Endothelial cell of hepatic sinusoid (primary cell): ENCODE measurements at regions not wholly inside any gene's neighbourhood (a gene's known extent, or its start where the extent isn't known, plus 50 kb on each side); places are given as distances from the start of the nearest gene placed in this dataset.
"Not testable (repeated sequence)": the region's sequence is repeated elsewhere in the genome, so short reads cannot be mapped to it uniquely, and the experiment has no call there.

ENCODE experiments used
- in situ Hi-C: cut with HindIII; loops from 2 replicates; pipeline ENCODE4 v1.10.0; 2017; ENCODE audit warnings: low sequenced_read_pairs

DNA sequence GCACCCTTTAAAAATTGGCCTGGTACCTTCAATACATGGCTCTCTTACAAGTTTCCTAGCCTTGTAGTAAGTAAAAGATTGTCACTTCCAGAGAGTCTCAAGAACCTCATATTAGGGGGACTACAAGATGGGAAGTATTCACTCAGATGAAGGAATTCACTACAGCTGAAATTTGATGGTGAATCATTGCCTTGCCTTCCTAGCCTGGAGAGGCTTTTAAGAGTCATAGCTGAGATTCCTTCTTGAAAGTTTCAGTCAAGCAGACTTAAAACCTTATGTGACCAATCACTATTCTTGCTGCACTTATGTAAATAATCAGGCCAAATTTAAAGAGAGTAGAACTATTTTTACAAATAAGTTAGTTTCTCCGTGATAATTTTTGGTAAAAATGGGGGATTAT, 451.6 kb downstream of the TRHDE start:
- in situ Hi-C loops, result no loop called here

DNA sequence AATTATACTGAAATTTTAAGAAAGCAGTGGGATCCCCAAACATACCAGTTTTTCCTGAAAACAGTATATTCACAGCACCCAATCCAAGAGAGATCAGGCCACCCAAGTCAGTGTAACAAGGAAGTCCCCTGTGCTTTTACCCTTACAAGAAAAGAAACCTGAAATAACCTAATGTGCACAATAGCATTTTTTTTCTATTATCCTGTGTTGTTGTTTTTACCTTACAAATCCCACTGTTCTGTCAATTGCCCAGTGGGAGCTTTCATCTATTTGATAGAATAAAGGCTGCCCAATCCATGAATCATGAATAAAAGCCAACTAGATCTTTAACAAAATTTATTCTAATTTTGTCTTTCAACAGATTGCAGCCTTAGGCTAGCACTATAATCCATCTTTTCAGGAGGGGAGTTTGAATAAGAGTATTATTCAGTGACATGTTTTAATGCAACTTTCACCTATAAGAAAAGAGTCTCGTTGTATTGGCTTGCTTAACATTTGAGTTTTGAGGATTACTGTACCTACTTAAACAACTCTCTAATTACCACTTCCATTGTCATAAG, 457.4 kb downstream of the TRHDE start:
- in situ Hi-C loops, result no loop called here

DNA sequence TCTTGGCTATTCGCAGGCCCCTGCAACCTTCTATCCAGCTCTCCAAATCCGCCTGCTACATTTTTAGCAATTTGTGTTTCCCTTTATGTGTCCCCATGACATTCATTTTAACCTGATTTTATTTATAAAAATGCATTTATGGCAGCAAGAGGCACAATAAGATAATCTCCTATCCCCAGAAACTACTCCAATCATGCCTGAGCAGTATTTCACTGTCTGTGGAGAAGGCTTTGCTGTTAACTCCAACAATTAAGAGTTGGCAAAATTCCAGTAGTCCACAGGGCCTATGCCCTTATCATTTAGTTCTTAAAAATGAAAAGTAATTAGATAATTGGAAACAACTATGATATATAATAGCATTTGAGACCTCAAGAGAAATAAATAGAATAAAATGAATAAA, 462.4 kb downstream of the TRHDE start:
- in situ Hi-C loops, result no loop called here

DNA sequence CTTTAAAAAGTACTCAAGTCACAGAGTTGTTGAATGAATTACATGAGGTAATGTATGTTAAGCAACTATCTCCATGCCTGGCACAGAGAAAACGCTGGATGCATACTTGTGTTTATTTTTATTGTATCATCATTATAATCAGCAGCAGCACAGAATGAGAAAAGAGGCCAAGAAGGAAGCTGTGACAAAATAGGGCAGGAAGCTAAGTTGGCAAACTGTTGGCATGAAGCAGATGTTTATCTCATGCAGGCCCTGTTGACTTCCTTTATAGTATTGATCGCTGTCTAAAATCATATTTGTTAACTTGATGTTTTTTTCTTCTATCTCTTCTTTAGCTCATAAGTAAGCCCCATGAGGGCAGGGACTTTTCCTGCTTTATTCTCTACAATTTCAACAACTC, 466.6 kb downstream of the TRHDE start:
- in situ Hi-C loops, result no loop called here

DNA sequence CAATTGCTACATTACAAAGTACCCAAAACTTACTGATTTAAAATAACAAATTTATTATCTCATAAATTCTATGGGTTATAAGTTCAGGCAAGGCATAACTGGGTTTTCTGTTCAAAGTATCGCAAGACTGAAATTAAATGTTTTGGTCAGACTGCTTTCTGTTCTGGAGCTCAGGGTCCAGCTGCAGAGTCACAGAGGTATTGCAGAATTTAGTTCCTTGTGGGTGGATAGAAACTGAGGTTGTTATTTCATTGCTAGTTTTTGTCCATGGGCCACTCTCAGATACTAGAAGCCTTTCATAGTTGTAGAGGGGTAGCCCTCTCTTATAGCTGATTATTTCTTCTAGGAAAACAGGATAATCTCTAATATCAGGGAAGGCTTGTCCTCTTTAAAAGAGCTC, 467.9 kb downstream of the TRHDE start:
- in situ Hi-C loops, result no loop called here

DNA sequence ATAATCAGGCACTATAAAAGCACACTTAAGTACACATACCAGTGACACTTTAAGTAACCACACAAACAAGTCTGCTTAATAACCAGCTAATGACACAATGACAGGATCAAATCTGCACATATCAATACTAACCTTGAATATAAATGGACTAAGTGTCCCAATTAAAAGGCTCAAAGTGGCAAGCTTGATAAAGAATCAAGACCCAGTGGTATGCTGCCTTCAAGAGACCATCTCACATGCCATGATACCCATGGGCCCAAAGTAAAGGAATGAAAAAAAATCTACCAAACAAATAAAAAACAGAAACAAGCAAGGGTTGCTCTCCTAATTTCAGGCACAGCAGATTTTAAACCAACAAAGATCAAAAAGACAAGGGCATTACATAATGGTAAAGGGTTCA, 470.4 kb downstream of the TRHDE start:
- in situ Hi-C loops, result no loop called here

DNA sequence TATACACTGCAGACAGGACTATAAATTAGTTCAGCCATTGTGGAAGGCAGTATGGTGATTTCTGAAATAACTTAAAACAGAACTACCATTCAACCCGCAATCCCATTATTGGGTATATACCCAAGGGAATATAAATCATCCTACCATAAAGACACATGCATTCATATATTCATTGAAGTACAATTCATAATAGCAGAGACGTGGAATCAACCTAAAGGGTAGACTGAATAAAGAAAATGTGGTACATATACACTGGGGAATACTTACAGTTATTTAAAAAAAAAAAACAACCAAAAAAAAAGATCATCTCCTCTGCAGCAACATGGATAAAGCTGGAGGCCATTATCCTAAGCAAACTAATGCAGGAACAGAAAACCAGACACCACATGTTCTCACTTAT, 473.9 kb downstream of the TRHDE start:
- in situ Hi-C loops, result no loop called here

DNA sequence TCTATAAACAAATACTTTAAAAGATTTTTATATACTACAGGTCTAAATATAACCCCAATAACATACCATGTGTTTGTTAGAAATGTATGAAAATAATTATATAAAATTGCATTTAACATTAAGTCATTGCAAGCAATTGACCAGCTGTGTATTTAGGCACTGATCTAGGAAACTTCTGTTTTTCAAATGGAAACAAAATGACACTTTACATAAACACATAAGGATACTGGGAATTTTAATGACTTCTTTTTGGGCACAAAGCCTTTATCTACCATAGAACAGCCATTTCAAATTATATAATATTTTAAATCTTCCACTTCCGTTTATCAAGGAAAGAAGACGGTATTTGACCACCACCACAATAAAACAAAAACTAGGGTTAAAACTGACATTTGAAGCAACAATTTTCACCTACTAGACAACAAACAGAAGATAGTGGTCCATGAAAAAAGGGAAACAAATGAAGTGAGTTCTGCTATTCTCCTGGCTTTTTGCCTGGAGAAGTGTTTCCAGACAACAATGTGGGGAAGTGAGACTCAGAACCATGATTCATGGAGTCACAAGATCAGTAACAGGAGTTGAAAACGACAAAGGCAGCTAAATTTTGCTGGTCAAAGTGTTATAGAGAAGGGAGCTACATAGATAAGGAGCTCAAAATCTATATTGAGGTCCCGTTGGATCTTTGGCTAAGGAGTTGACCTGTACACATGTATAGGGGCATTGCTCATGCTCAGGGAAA, 475.1 kb downstream of the TRHDE start:
- in situ Hi-C loops, result no loop called here

DNA sequence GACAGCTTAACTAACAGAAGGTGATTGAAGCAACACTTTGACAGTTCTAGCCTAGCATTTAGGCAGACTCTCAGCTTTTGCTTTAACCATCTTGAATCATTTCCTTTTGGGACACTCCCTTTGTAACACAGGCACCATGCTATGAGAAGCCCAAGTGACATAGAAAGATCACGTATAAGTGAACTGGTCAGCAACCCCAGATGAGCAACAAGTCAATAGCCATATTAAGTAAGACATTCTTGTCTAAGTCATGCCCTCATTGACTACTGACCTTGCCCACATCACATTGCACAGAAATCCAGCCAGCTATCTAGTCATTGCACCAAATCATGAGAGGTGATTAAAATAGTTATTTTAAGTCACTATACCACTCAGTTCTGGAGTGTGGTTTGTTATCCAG, 476.8 kb downstream of the TRHDE start:
- in situ Hi-C loops, result no loop called here

DNA sequence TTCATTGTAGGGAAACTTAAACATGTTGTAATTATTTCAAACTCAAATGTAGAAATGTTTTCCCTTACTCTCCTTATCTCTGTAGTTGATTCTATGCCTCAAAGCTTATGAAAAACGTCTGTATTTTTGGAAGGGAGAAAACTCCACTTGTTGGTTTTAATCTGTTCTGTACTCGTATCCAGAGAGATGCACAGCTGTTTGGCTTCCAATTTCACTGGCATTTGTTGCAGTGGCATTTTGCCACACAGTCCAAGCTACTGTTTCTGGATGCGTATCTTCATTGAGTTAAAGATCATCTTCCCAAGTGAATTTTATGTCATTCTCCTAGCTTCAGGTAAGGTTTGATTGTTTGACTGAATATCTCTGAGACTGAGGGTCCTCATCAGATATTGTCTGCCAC, 481.4 kb downstream of the TRHDE start:
- in situ Hi-C loops, result no loop called here

DNA sequence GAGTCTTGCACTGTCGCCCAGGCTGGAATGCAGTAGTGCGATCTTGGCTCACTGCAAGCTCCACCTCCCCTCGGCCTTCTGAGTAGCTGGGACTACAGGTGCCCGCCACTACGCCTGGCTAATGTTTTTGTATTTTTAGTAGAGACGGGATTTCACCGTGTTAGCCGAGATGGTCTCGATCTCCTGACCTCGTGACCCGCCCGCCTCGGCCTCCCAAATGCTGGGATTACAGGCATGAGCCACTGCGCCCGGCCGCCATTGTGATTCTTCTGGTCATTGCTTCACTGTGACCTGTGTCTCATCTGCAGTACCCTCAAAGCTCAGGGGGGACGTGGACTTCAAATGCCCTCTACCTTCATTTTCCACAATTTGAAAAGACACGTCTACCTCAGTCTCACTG, 481.9 kb downstream of the TRHDE start:
- in situ Hi-C loops, result not testable (repeated sequence)

DNA sequence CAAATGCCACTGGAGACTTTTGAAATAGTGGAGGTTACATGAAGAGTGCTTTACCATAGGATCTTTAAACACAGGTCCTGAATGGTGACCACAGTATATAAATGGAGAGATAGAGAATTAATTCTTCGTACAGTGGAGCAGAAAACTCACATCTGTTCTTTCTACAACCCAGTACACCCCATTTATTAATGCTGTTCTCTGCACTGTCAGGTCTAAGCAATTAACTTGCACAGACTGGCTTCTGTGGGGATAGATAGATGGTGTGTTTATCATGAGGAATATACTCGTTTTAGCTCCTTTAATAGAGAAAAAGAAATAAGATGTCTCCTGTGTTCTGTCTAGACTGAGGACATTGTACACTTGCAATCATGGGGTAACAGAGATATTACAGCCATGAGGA, 494.3 kb downstream of the TRHDE start:
- in situ Hi-C loops, result no loop called here

DNA sequence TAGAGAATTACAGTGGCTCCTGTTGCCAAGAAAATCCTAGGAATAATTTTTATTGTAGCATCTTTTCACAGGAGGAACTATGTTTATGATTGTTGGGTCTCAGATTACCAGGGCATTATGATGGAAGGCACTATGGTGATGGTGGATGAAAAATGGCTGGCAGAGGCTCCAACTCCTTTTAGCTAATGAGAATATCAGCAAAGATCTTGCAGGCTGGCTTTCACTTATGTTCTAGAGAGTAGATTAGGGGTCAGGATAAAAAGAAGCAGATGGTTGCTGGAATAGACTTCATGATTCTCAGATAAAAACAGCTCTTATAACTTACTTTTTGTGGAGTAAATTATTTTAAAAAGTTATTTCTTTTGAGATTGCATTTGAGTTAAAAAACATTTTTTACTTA, 501.9 kb downstream of the TRHDE start:
- in situ Hi-C loops, result no loop called here

DNA sequence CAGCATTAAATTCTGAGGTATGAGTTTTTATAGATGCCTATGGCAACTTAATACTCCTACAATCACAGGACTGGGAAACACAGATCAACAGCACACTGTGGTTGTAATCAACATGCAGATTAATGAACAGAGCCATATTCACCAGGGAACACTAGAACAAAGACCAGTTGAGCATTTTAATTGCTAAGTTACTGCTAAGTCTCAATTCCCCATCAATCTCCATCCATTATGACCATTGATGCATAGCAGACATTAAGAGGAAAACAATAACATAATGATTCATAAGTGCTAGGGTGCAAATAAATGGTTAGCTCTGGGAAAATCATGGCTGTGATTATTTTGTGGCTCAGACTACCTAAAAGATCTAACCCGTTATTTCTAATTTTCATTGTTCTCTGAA, 505.6 kb downstream of the TRHDE start:
- in situ Hi-C loops, result no loop called here

DNA sequence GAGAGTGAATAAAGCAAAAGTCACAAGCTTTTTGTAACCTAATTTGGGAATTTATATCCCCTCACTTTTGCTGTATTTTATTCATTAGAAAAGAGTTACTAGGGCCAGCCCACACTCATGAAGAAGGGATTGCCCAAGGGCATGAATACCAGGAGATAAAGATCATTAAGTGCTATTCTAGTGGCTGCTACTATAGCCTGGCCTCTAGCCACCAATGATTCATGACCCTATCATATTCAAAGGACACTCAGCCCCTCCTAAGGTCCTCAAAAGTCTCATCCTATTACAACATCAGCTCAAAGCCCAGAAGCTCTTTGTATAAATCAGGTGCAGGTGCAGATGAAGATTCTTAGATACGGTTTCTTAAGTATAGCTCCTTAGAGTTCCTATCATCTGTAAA, 518.1 kb downstream of the TRHDE start:
- in situ Hi-C loops, result no loop called here

DNA sequence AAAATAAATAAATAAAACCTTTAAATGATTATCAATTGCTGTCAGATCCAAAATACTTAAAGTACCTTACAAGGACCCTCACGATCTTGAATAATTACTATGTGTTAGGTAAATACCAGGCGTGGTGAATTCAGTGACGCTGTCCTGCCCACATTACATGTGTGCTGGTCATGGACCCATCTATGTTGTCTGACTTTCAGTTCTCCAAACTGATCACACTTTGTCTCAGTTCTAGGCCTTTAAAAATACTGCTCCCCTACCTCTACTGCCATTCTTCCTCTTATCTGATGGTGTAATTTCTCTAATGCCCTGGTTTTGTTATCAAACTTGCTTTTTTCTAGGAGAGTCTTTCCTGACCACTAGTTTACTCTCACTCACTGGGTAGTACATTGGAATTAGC, 520.7 kb downstream of the TRHDE start:
- in situ Hi-C loops, result no loop called here

DNA sequence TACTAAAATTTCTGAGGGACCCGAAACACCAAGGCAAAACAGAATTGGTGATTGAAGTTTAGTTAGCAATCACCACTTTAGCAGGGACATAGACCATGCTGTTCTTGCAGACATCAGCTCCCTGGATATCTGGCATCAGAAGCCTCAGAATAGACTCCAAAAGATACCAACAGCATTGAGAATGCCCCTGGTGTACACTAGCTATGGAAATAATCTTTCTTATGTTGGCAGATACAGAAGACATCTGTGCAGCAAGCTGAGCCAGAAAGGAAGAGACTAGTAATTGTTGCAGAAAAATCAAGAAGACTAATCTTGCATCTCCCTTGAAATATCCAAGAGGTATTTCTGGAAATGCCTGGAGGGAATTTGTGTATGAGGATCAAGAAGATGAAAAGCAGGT, 521.6 kb downstream of the TRHDE start:
- in situ Hi-C loops, result no loop called here

DNA sequence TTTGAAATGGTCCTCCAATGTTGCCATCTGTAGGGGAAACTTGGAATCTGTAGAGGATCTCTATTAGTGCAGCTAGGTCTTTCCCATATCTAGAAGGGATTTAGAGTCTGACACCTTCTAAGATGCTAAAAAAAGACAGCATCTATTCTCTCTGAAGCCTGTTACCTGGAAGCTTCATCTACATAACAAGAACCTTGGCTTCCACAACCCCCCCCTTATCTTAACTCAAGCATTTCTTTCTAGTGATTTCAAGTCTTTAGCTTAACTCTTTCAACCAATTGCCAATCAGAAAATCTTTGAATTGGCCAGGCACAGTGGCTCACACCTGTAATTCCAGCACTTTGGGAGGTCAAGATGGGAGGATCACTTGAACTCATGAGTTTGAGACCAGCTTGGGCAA, 543.3 kb downstream of the TRHDE start:
- in situ Hi-C loops, result no loop called here

DNA sequence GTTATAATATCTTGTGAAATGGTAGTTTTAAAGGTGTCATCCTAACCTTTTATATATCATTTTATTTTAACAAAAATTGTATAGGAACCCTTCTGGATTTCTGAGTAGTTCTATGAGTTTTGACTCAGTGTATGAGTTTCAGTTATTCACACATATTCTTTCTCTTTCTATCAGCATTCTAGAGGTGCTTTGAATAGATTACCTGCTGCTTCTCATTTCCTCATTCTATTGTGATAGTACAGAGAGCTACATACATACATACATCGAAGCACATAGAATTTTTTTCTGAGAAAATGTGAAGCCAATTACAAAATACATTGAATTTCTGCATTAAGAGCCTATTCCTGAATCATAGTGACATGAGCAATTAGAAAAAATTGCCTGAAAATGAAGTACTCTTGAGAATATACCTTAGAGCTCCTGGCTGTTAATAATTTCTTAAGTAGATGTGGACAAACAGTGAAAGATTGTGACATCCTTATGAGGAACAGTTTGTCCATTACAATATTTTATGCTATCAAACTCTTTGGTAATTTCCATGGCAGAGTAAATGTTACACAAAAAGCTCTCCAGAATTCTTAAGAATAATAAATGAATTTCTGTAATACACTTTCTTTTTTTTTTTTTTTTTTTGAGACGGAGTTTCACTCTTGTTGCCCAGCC, 556.6 kb downstream of the TRHDE start:
- in situ Hi-C loops, result no loop called here

DNA sequence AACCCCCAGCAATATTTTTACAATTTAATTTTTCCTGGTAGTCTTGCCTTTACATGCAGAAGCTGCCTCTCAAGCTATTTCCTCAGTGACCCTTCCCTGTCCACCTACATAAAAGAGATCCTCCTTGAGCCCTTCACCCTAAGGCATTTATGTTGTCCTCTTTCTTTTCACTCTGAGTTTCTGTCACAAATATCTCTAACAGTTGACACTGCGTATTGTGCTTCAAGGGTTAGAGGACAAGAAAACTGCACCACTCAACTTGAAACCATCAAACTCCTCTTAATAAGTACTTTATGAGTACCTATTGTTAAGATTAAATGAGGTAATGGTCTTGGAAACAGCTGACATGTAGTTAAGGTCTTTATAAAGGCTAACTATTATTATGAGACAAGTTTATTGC, 557.7 kb downstream of the TRHDE start:
- in situ Hi-C loops, result no loop called here

DNA sequence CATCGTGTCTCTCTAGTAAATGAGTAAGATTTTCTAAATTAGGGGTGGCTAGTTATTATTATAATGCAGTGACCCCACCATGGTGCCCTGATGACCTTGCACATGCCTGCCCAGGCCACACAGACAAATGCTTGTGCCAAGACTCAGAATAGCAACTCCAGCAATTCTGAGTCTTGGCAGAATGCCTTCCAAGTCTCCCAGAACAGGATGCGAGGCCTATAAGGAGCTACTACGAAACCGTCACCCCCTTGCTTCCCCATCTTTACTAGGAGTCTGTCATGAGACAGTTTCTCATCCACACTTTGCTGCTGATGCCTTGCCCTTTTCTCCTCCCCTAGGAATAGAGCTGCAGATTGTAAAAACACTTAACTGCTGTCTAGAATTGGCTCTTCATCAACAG, 559.9 kb downstream of the TRHDE start:
- in situ Hi-C loops, result no loop called here

DNA sequence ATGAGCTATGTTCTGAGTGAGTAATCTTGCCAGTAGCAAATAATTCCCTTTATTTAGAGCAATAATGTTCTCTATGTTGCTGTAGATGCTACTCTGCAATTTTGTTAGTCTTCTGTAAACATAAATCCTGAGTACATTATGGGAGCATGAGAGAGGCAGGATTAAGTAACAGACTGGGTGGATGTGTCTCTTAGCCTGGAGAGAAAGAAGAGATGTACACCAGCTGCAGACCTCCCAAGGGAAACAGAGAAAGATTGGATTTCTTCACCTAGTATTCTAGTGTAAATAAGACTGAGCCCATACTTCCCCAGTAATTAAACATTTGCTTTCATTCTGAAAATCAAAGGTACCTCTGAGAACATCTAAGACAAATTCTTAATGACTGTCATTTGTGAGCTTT, 564.0 kb downstream of the TRHDE start:
- in situ Hi-C loops, result no loop called here

DNA sequence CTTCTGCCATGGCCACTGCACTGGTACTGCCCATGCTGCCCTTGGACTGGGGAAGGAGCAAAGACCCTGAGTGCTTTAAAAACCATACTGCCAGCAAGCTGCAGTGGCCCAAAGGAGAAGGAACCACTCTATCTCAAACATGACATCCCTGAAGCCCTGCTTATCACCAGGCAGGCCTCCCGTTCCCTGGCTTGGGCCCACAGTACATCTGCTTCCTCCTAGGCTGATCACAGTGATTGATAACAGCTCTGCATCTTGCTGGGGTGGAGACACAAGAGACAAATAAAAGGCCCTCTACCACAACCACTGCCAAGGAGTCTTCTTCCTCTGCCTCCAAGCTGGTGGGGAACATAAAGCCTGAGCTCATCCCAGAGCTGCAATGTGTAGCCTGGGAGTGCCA, 567.5 kb downstream of the TRHDE start:
- in situ Hi-C loops, result no loop called here
